ENCODE measurements at regions not wholly inside any gene's neighbourhood (a gene's known extent, or its start where the extent isn't known, plus 50 kb on each side); places are given as distances from the start of the nearest gene placed in this dataset.
"Not testable (repeated sequence)": the region's sequence is repeated elsewhere in the genome, so short reads cannot be mapped to it uniquely, and the experiment has no call there.

DNA sequence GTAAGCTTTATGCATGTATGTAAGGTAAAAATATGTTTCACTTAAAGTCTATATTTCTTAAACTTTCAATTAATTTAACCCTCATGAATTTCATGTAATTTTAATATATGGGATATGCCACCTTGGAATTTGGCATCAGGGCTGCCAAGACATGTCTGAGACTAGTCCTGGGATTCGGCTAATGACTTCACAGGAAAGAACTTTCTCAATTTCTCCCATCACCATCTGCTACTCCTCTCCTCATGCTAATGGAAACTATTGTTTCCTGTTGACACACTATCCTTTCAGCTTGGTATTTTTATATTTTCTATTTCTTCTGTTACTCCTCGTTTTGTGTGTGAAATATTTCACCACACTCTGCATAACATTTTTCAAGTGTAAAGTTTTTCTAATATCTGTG lies 205.9 kb downstream of the ARL4A start:
- DNase-seq = no peak

DNA sequence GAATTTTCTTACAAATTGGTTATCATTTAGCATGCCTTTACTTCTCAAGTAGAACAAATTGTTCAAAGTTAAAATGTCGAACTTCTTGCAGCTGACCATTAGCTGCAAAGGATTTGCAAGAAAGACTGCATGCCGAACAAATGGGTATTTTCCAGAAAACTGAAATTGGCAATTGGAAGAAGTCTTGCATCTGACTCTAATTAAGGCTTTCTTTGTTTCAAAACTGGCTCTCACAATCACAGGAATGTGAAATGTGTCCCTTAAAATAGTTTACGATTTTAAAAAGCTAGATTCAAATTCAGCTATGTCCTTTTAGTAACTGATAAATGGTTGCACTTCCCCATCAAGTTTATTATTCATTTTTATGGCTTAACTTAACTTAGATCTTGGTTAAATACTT lies 207.9 kb downstream of the ARL4A start:
- no peak for DNase-seq

DNA sequence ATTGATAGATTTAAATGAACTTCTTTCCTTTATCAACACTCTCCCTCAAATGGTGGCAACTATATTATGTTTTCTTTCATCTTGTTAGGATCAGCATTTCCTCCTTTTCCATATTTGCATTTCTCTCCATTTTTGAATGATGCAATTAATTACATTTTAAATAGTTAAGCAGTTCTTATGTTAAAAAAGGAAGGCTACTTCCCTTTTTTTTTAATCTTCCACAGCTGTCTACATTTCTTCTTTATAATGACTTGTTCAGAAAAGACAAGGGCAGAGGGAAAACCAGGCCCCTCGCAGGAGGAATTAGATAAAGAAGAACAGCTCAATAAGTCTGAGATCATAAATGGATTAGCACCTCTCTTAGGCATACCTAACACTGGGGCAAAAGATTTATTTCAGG lies 208.9 kb downstream of the ARL4A start:
- no peak for DNase-seq

DNA sequence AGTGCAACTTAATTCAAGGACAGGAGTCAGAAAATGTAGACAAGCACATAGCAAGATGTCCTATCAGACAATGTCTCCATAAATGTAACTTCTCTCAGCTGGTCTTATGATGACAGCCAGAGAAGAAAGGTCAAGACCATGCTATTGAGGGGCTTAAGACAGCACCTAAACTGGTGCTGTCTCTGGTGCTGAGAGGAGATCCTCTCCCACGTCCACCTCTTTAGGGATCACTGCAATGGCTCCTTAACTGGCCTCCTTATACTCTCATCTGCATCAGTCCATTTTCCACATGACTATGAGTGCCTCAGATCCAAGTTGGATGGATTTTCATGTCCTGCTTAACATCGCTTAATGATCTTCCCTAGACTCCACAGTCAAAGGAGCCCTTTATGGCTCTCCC lies 210.6 kb downstream of the ARL4A start:
- DNase-seq = no peak

DNA sequence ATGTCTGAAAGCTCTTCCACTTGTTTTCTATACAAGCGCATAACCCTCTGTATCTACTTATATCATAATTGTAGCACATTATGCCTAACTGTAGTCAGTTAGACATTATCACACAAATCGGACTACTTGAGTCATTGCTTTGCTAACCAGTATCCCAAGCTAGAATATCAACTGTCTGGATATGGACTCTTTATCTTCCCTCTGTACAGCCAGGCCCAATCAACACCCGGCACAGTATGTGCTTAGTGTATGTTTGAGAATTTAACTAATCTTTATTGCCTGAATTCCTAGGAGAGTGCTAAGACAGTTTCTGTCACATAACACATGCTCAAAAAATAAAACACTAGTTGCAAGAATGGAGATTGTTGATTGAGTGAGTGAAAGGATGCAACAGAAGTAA lies 211.2 kb downstream of the ARL4A start:
- DNase-seq = no peak

DNA sequence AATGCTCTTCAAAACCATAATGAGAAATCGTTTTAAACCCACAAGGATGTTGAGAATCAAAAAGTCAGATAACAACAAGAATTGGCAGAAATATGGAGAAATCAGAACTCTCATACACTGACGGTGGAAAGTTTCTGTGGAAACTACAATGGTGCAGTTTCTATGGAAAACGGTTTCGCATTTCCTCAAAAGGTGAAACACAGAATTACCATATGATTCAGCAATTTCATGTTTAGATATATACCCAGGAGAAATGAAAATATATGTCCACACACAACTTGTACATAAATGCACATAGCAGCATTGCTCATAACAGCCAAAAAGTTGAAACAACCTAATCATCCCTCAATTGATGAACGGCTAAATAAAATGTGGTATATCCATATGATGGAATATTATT lies 218.2 kb downstream of the ARL4A start:
- no peak for DNase-seq

DNA sequence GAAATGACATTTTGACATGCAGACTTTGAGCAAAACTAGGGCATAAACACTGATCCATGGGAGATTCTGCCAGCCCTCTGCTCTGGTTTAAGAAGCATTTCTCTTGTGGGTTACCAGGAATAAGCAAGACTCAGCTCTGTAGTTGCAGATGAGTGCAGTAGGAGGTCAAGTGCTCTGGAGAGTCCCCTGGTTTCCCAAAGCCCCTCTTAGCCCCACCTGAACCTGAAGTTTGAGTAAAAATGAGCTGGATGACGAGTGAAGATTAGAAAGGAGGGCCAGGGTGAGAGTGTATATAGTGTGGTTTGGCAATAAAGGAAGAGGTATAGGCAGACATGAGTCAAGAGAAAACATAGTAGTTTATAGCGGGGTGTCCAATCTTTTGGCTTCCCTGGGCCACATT lies 220.3 kb downstream of the ARL4A start:
- DNase-seq = no peak

DNA sequence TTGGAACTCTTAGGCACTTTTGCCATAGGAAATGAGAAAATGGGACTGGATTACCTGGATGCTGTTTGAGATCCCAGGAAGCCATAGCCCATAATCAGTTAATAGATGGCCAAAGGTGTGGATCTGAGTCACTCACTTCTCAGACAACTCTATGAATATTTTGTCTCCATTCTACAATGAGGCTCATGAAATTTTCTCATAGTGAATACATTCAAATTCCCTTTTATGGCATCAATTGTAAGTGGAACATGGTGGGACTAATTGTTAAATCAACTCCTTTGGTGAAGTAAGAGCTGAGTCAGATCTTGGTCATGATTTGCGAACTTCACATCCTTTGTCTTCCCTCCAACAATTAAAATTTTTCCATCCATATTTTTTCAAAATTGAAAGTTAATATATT lies 222.1 kb downstream of the ARL4A start:
- no peak for DNase-seq

DNA sequence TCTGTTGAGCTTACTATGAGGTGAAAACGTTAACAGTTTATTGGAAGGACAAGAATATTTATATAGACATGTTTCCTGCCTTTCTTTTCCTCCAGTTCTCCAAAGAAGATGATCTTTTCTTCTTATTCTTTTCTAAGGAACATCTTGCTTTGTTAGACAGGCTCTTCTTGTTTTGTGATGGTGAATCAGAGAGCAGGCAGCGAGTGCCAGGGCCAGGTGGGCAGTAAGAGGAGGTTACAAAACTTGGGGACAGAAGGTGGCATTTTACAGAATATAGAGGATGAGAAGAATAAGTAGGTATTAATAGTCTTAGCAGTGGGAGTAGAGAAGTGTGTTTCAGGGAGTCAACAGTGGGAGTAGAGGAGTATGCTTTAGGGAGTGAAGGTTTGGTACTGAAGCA lies 223.6 kb downstream of the ARL4A start:
- no peak for DNase-seq

DNA sequence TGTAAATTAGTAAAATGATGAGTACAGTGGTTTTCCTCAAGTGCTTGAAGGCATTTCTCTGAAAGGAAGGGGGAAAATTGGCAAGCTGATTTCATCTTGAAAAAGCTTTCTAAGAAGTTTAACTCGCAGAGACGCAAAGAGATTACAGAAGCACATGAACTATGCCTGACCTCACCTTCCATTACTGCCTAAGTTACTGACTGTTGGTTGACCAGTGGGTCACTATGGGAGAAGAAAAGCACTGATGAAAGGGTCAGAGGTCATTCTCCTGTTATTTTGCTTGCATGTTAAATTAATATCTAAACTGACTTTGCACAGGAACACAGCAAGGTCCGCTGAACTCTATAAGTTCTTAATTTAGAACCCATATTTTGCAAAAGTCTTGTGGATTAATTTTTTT lies 225.6 kb downstream of the ARL4A start:
- no peak for DNase-seq

DNA sequence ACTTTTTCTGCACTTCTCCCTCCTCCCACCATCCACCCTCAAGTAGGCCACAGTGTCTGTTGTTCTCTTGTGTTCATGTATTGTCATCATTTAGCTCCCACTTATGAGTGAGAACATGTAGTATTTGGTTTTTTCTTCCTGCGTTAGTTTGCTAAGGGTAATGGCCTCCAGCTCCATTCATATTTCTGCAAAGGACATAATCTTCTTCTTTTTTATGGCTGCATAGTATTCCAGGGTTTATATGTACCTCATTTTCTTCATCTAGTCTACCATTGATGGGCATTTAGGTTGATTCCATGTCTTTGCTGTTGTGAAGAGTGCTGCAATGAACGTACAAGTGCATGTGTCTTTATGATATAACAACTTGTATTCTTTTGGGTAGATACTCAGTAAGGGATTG lies 230.4 kb downstream of the ARL4A start:
- DNase-seq = no peak

DNA sequence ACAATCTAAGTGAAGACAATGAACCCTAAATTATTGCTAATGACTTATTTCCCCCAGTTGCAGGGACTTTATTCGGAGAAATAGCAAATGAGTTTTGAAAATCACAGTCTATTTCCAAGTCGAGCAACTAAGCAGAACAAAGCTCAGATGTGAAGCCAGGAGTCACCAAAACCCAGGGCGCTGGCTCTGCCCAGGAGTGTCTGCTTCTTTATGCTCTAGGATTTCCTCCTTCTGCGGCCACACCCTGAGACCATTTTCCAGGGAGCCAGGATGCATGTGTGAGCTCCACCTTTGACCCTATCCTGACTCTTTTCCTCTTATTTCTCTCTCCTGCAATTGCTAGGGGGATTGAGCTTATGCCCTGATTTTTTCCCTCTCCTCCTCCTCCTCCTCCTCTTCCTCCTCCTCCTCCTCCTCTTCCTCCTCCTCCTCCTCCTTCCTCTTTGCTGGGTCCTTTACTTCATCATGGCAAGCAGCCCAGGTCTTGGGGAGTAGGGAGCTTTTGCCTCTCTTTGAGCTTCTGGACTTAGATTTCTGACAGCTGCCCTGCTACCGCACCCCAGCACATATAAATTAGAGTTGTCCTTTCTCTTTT lies 234.4 kb downstream of the ARL4A start:
- DNase-seq = no peak

DNA sequence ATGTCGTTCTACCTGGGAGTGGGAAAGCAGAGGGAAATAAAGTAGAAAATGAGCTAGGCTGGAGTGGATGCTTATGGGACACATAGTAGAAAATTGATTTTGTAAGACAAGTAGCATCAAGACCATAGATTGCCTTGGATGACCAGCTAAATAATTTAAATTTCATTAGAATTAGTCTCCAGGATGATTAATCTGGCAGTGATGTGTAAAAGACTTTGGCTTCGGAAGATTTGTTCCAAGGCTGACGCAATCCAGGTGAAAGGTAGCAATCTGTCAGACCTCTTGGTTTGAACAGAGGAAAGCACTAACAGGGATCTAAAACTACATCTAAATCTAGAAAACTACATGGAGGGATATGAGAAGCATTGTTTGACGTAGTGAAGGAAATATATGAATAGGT lies 236.5 kb downstream of the ARL4A start:
- no peak for DNase-seq

DNA sequence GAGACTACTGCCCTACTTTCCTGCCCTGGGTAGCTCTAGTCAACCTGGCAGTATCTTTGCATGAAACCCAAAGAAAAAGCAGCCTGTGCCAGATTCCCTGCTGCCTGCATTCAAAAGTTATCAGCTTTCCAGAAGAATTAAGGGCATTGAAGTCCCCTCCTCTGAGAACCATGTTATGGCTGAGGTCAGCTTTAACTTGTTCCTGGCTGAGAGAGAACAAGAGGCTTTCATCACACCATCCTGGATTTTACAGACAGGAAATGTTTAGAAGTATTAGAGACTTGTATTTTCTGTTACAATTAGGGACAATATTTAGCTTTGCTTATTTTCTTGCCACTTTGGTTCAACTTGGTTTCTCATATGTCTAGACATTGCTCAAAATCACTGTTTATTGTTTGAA lies 238.8 kb downstream of the ARL4A start:
- no peak for DNase-seq

DNA sequence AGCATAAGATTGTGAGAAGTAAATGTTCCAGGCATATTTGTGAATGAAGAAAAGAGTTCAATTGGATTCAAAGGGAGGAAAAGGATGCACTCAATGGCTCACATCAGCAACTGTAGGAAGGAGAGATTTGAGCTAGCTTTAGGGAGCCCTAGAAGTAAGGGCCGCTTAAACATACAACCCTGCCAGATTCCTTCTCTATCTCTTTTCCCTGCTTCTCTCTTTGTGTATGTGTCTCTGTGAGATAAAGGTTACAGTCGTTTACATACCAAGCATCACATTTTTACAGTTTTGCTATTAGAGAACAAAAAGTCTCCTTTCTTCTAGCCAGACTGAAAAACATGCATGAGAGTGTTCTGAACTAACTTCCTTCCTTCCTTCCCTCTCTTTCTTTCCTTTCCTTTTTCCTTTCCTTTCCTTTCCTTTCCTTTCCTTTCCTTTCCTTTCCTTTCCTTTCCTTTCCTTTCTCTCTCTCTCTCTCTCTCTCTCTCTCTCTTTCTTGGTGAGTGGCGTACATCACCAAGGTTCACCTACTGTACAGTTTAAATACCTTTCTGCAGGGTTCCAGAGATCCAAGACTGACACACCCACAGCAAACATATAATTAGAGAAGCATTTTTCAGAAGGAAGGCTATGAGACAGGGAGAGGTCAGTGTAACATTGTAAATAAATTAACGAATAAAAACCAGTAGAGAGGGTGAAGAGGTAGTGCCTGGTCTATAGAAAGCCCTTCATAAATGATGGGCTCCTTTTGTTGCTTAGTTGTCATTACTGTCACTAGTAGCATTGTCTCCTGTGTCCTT lies 240.4 kb downstream of the ARL4A start:
- DNase-seq = no peak

DNA sequence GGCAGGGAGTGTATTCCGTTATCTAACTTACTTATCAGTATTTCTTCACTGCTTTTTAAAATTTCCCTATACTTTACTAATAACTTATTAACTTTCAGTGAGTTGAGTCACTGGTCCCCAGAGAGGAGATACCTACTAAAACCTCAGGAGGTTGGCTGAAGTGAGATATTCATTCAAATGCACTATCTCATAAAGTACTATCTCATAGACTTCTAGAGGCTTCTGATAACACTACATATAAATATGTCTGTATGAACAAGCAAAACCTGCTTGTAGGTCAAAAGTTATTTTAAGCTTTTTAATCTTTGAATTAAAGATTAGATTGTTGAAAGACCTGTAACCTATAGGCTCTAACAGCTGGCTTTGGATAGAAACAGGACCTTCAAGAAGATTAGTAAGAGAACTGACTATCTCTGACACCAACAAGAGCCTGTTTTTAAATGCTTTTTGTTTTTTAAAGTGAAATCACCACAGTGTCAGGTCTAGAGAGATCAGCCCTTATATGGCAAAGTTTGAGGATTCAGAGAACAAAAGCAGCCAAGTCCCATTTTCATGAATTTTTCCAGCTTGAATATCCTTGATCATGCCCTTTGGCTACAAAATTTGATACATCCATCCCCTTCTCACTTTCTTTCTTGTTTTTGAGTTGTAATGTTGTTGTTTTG lies 242.2 kb downstream of the ARL4A start:
- no peak for DNase-seq

DNA sequence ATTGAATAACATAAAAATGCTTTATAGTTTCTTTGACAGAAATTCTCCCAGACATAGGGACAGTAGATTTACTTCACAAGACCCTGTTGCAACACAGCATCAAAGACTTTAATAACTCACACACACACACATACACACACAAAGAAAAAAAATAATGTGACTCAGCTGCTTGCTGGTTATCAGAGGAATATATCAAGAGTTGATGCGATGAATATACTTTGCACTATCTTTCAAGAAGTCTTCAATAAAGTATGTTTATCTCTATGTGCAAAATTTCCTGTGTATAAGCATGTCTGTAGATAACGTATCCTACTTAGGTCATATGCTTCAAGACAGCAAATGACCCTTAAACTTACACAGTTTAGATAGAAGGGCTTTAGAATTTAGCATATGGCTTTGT lies 243.1 kb downstream of the ARL4A start:
- DNase-seq = no peak

DNA sequence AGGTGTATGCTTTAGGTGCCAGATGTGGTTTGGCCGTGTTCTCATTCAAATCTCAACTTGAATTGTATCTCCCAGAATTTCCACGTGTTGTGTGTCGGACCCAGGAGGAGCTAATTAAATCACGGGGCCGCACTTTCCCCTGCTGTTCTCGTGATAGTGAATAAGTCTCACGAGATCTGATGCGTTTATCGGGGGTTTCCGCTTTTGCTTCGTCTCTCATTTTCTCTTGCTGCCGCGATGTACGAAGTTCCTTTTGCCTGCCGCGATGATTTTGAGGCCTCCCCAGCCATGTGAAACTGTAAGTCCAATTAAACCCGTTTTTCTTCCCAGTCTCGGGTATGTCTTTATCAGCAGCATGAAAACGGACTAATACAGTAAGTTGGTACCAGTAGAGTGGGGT lies 244.0 kb downstream of the ARL4A start:
- not testable (repeated sequence) for DNase-seq

DNA sequence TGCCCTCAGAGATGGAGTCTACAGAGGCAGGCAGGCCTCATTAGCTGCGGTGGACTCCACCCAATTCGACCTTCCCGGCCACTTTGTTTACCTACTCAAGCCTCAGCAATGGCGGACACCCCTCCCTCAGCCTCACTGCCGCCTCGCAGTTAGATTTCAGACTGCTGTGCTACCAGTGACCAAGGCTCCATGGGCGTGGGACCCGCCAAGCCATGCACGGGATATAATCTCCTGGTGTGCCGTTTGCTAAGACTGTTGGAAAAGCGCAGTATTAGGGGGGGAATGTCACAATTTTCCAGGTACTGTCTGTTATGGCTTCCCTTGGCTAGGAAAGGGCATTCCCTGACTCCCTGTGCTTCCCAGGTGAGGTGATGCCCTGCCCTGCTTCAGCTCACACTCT lies 252.3 kb downstream of the ARL4A start:
- no peak for DNase-seq

DNA sequence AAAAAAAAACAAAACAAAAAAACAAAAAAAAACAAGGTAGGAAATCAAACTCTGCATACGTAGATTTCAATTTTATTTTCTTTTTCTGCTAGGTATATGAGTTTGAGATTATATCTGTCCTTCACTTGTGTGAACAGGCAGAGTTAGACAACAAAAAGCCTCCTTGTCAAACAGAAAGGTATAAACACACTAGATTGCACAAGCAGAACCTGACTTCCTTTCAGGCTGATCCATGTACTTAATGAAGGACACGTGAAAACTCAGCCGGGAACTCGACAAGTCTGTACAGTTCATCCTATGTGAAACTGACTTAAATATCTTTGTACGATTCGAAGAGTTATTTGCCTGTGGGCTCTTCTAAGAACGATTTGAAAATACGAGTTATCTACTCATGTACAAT lies 254.1 kb downstream of the ARL4A start:
- no peak for DNase-seq

DNA sequence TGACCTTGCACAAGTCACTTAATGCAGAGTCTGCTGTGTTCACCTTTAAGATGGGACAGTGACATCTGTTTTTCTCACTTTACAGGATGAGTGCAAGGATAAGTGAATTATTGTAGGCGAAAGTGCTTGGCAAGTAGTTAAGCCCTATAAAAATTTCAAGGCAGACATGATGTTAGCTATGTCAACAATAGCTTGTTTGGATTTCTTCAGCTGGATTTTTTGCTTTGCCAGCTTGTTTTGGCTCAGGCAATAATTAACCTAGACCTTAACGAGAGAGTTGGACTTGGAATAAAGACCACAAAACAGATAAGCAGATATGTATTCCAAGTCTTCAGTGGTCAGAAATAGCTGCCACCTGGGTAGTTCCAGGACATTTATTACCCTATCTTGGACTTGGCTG lies 255.2 kb downstream of the ARL4A start:
- DNase-seq = no peak

DNA sequence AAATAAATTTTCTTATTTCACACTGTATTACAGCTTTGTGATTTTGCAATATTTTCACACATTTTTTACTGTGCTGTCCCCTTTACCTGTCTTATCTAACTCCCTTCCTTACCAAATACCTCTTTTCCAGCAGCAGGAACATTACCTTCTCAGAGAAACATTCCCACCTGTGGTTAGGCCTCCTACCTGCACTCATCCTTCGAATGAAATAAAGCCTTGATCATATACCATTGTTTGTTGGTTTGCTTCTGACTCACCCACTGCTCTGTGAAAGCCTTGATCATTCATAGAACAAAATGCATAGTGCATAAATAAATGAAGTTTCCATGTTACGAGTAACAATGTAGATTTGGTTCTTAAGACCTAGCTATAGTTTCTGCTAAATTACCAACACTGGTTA lies 256.3 kb downstream of the ARL4A start:
- no peak for DNase-seq

DNA sequence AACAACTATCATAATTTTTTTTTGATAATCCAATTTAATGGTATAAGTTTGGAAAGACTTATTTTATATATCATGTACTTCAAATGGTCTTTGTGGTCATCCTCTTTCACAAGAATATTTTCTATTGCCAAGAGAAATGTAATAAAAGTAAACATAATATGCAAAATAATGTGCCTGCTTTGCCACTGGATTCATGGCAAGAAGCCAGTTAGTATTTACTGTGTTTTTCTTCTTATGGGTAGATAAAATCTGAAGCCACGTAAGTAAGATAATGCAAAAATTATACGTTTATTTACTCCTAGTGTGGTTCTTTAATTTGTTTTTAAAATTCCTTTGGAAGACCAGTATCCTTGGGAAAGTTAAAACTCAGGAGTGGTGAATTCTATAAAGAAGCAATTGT lies 258.5 kb downstream of the ARL4A start:
- no peak for DNase-seq

DNA sequence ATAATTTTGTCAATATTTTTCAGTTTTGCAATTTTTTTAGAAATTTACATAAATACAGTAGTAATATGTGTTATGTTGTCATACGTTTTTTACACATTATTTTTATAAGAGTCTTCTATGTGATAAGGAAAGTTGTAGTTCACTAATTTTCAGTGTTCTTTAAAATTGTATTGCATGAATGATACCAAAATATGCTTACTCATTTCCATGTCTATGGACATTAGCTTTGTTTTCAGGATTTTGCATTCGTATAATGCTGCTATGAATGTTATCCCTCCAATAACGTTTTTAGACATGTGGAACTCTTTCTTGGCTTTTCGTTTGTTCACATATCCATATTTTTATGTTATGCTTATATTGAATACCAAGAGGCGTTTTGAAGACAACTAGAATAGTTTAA lies 260.0 kb downstream of the ARL4A start:
- no peak for DNase-seq

All from stimulated activated CD4-positive, alpha-beta T cell treated with anti-CD3 and anti-CD28 coated beads, Interleukin-15, amount 100 ng/mL, for 24 hours (primary cell).